Lower leg skin (tissue), 4 donors: ENCODE measurements at regions not wholly inside any gene's neighbourhood (a gene's known extent, or its start where the extent isn't known, plus 50 kb on each side); places are given as distances from the start of the nearest gene placed in this dataset.
"Not testable (repeated sequence)": the region's sequence is repeated elsewhere in the genome, so short reads cannot be mapped to it uniquely, and the experiment has no call there.

ENCODE experiments used
- DNase-seq, 2 donors: peaks; one replicate each; pipeline ENCODE4 v3.0.0-alpha.2; 2019; ENCODE audit warnings: low spot score in 2 of 2
- H3K4me3 ChIP-seq: fragments of 200-600 bp; sonication (generic); 2 replicates; pipeline ENCODE4 v1.5.1; 2017; ENCODE audit warnings: mild to moderate bottlenecking, low read depth; ENCODE audit not compliant: poor library complexity, severe bottlenecking
- POLR2A ChIP-seq, 2 donors: fragments of 450-650 bp; IDR thresholded peaks; one replicate each; pipeline ENCODE4 v1.6.1; 2016 to 2017; ENCODE audit warnings: antibody characterized with exemption in 2 of 2, mild to moderate bottlenecking in 1 of 2, moderate library complexity in 1 of 2
- WGBS, 2 donors: methylation state at CpG; one replicate each; pipeline ENCODE4 v1.1.5; 2018; 5-methylcytosine and 5-hydroxymethylcytosine counted together
- intact Hi-C: fragments of 100-400 bp; cut with DNase I; formaldehyde crosslinking; loops from one replicate; pipeline ENCODE4 v1.15.0; 2023; ENCODE audit warnings: low total_unique reads
- TF ChIP-seq, protein P1 (sequence below), 3 donors: fragments of 450-650 bp; IDR thresholded peaks; one replicate each; pipeline ENCODE4 v1.5.1; 2016; ENCODE audit warnings: antibody characterized with exemption in 3 of 3, mild to moderate bottlenecking in 3 of 3, moderate library complexity in 2 of 3

DNA sequence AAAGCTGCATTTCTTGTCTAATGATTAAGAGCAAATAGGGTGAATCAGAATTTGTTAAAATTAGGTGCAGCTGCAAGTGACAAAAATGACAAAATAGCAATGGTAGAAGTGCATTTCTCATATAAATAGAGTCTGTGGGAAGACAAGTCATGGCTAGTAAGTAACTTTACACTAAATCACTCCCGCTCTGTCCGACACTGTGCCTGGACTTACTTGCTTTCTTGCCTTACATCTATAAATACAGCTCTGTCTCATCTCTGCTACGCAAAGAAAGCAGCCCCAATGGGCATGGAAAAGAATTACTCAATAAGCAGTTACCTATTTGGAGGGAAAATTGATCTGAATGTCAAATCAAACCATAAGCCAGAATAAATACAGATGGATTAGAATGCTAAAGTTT is 245.4 kb upstream of the KRR1 start:
- DNase-seq, result no peak
- no peak overlapping the region for H3K4me3 ChIP-seq
- TF ChIP-seq POLR2A (IDR thresholded peaks at IDR 0.05), result no peak
- TF ChIP-seq, protein P1, sequence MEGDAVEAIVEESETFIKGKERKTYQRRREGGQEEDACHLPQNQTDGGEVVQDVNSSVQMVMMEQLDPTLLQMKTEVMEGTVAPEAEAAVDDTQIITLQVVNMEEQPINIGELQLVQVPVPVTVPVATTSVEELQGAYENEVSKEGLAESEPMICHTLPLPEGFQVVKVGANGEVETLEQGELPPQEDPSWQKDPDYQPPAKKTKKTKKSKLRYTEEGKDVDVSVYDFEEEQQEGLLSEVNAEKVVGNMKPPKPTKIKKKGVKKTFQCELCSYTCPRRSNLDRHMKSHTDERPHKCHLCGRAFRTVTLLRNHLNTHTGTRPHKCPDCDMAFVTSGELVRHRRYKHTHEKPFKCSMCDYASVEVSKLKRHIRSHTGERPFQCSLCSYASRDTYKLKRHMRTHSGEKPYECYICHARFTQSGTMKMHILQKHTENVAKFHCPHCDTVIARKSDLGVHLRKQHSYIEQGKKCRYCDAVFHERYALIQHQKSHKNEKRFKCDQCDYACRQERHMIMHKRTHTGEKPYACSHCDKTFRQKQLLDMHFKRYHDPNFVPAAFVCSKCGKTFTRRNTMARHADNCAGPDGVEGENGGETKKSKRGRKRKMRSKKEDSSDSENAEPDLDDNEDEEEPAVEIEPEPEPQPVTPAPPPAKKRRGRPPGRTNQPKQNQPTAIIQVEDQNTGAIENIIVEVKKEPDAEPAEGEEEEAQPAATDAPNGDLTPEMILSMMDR (IDR thresholded peaks at IDR 0.05), result no peak
- WGBS, 2 donors, result 94 to 96% methylated on average over 3 of the region's 3 CpGs
- intact Hi-C loops, result no loop called here

DNA sequence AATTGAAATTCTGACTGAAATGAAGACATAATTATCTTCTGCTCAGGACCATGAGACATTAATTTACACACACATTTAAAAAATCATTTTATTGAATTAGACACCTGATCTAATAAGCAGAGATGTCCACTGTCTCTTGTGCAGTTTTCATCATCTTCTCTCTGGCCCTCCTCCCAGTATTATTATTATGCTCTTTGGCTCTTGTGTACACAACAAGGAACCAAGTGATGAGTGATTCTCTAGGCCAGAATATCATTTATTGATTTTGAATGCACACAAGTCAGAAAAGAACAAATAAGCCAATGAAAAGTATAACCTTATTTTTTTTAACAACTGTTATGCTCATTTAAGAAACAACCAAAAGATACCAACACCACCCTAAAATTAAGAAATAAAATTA is 244.7 kb upstream of the KRR1 start:
- no peak overlapping the region for H3K4me3 ChIP-seq
- DNase-seq, result no peak
- no peak for TF ChIP-seq POLR2A (IDR thresholded peaks at IDR 0.05)
- TF ChIP-seq, protein P1 (IDR thresholded peaks at IDR 0.05), result no peak
- intact Hi-C loops, result no loop called here

DNA sequence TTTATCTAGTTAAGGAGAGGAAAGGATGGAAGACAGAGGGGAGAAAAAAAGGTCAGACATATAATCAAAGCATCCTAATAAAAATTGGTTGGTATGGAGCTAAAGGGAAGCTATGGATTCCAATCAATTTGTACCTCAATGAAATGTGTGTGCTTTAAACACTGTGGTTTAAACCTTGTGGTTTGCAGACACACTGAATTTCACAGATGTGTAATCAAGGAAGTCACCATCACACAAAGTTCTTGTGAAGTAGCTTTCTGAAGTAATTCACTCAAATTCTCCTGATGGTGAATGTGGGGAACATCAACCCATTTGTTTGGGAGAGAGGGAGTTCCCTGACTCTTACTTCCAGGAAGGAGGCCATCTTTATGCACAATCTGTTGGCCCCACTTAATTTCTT is 243.3 kb upstream of the KRR1 start:
- no peak overlapping the region for H3K4me3 ChIP-seq
- intact Hi-C loops, result no loop called here
- TF ChIP-seq, protein P1 (IDR thresholded peaks at IDR 0.05), result no peak
- TF ChIP-seq POLR2A (IDR thresholded peaks at IDR 0.05), result no peak
- DNase-seq, result no peak

DNA sequence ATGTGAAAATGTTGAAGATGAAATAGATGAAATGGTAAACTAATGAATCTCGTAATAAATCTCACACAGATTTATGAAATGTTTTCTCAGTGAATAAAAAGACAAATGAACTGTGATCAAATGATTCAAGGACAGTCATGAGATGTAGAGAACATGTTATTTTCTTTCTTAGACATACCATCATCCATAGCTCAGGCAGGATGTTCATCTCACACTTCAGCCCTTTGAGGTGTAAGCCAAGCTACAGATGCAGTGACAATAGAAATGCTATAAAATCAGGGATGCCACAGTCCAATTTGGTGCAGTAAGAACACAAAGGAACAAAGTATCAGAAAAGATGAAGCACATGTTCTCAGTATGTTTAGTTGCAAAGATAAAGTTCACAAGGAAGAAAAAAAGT is 242.7 kb upstream of the KRR1 start:
- TF ChIP-seq POLR2A (IDR thresholded peaks at IDR 0.05), result no peak
- TF ChIP-seq, protein P1 (IDR thresholded peaks at IDR 0.05), result no peak
- DNase-seq, result no peak
- intact Hi-C loops, result no loop called here
- WGBS, 2 donors, result 98 to 100% methylated on average over 1 of the region's 1 CpG
- H3K4me3 ChIP-seq, result no peak overlapping the region

DNA sequence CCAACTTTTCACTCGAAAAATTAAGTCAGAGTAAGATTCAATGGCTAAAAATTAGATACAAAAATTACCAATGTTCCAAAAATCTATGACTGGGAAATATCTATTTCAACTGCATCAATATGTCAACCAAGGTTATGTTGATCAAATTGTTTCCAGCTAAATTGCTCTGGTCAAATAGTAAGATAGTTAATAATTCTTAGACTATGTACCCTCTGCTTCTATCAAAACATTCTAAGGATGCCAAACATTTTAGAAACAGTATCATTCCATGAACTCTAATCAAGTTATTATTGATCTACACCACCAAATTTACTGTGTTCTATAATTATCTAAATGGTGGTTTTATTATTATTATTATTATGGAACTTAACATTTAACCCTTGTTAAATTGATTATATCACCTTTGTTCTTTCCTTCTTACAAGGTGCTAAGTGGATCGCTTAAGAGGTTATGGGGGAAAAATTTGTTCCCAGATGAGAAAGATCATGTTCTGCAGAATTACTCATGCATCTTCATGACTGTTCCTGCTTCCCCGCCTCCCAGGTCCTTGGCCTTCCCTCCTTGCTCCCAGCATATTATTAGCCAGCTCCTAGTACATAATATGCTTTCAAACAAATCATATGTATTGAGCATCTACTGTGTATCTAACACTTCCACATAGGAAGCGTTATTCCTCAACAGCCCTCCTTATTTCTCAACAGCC is 240.5 kb upstream of the KRR1 start:
- no peak for DNase-seq
- TF ChIP-seq, protein P1 (IDR thresholded peaks at IDR 0.05), result no peak
- TF ChIP-seq POLR2A (IDR thresholded peaks at IDR 0.05), result no peak
- H3K4me3 ChIP-seq, result no peak overlapping the region
- intact Hi-C loops, result no loop called here
- WGBS, 2 donors, result 87 to 88% methylated on average over 4 of the region's 4 CpGs

DNA sequence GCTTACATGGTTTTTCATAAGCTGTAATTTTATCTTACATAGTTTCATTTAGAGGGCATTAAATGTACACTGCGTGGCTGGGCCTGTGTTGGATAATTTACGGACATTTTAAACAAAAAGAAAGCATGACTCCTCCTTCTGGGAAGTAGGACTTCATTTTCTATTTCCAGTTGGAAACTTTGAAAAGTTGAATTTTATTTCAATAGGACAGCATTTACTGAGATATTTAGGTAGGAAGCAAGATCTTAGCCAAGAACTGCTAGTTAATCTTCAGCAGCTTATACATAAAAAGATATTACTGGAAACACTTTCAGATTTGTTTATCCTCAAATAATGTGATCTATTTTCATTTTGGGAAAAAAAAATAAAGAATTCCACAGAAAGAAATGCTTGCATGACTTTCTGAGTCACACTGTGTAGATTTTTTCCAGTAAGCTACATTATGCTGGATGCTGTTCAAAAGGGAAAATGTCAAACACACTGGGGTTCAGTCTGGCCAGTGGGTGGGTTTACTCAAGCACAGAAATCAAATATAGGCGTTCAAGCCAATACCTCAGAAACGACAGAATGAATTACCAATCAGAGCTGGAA is 239.4 kb upstream of the KRR1 start:
- H3K4me3 ChIP-seq, result no peak overlapping the region
- no peak for DNase-seq
- 44 to 48% methylated on average over 4 of the region's 4 CpGs for WGBS, 2 donors
- intact Hi-C loops, result no loop called here
- TF ChIP-seq, protein P1 (IDR thresholded peaks at IDR 0.05), result no peak
- no peak for TF ChIP-seq POLR2A (IDR thresholded peaks at IDR 0.05)

DNA sequence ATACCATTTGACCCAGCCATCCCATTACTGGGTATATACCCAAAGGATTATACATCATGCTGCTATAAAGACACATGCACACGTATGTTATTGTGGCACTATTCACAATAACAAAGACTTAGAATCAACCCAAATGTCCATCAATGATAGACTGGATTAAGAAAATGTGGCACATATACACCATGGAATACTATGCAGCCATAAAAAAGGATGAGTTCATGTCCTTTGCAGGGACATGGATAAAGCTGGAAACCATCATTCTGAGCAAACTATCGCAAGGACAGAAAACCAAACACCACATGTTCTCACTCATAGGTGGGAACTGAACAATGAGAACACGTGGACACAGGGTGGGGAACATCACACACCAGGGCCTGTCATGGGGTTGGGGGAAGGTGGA is 237.6 kb upstream of the KRR1 start:
- H3K4me3 ChIP-seq, DNase-seq, intact Hi-C loops: not testable (repeated sequence)
- 92 to 97% methylated on average over 3 of the region's 3 CpGs for WGBS, 2 donors
